ENCODE measurements at regions not wholly inside any gene's neighbourhood (a gene's known extent, or its start where the extent isn't known, plus 50 kb on each side); places are given as distances from the start of the nearest gene placed in this dataset.

GRCh38 chr3:194045919-194046318, 90.0 kb upstream of the HES1 start (continued):
- TF ChIP-seq EP300 (IDR thresholded peaks at IDR 0.05; ENCODE audit: borderline replicate concordance in 1 of 2, low read depth in 2 of 2, low read length in 2 of 2) (no peak), FOSL1 (IDR thresholded peaks at IDR 0.05; ENCODE audit: insufficient read depth, low read depth, low read length) (no peak), KDM1A (IDR thresholded peaks at IDR 0.05; ENCODE audit: borderline replicate concordance, low read length) (no peak), YY1 (IDR thresholded peaks at IDR 0.05; ENCODE audit: low read depth, low read length) (no peak), USF2 (IDR thresholded peaks at IDR 0.05; ENCODE audit: low read length) (no peak)

Measured in H1 (cell line).